Stomach (tissue), 8 donors: ENCODE measurements at regions not wholly inside any gene's neighbourhood (a gene's known extent, or its start where the extent isn't known, plus 50 kb on each side); places are given as distances from the start of the nearest gene placed in this dataset.

Experiments
- DNase-seq, 2 donors: peaks; one replicate each; pipeline versions ENCODE4 v3.0.0 to v3.0.0-alpha.2; 2013 to 2019
- H3K27ac ChIP-seq, 5 donors: fragments of 200-600 bp in 4 of 5; sonication (generic) in 4 of 5; one replicate each; pipeline ENCODE4 v1.5.1; 2013 to 2019; ENCODE audit warnings: mild to moderate bottlenecking in 1 of 5, moderate library complexity in 1 of 5
- H3K27me3 ChIP-seq, 3 donors: fragments of 200-600 bp; sonication (generic); one replicate each; pipeline ENCODE4 v1.5.1; 2017 to 2019; ENCODE audit warnings: mixed run types in 1 of 3
- H3K36me3 ChIP-seq, 4 donors: fragments of 200-600 bp; sonication (generic); 1 replicate in 3 of 4; 2 replicates in 1 of 4; pipeline ENCODE4 v1.5.1; 2016 to 2019
- H3K4me1 ChIP-seq, 4 donors: fragments of 200-600 bp; sonication (generic); one replicate each; pipeline ENCODE4 v1.5.1; 2016 to 2019
- H3K4me3 ChIP-seq, 4 donors: fragments of 200-600 bp; sonication (generic) in 3 of 4; one replicate each; pipeline ENCODE4 v1.5.1; 2016 to 2019; ENCODE audit warnings: mild to moderate bottlenecking in 1 of 4
- H3K9me3 ChIP-seq, 4 donors: fragments of 200-600 bp; sonication (generic); one replicate each; pipeline ENCODE4 v1.5.1; 2016 to 2019
- CTCF ChIP-seq, 7 experiments: fragments of 450-650 bp in 4 of 7; fragments of 200-600 bp in 3 of 7; sonication (generic) in 3 of 7; IDR thresholded peaks; one replicate each; pipeline ENCODE4 v1.5.1; 2016 to 2019; ENCODE audit warnings: antibody characterized with exemption in 7 of 7, control low read depth in 2 of 7, mild to moderate bottlenecking in 1 of 7
- EP300 ChIP-seq: sonication (generic); formaldehyde crosslinking; IDR thresholded peaks from one replicate; pipeline ENCODE4 v1.6.1; 2017; ENCODE audit warnings: antibody characterized with exemption
- POLR2A ChIP-seq, 4 donors: fragments of 450-650 bp; IDR thresholded peaks; one replicate each; pipeline ENCODE4 v1.6.1; 2016; ENCODE audit warnings: antibody characterized with exemption in 4 of 4, control low read depth in 2 of 4, mild to moderate bottlenecking in 1 of 4, moderate library complexity in 1 of 4
- POLR2AphosphoS5 ChIP-seq, 3 donors: sonication (generic); formaldehyde crosslinking; IDR thresholded peaks; one replicate each; pipeline ENCODE4 v1.6.1; 2016; ENCODE audit warnings: antibody characterized with exemption in 3 of 3
- WGBS, 5 donors: extraction: QIAGEN DNeasy Blood & Tissue Kit in 3 of 5; methylation state at CpG; one replicate each; pipeline versions ENCODE4 v1.1.5 to v1.1.7; 2013 to 2018; 5-methylcytosine and 5-hydroxymethylcytosine counted together
- intact Hi-C: fragments of 100-400 bp; cut with DNase I; formaldehyde crosslinking; loops from one replicate; pipeline ENCODE4 v1.15.1; 2023; ENCODE audit warnings: low total_unique reads
- donor health status: healthy with polysubstance abuse.
- donor health status: Bipolar disorder and iron deficiency.
- donor health status: healthy.

GRCh38 chr1:56206391-56206790 is 373.0 kb downstream of the PLPP3 start:
- no peak overlapping the region for H3K27ac ChIP-seq
- WGBS, 5 donors, result 64 to 91% (median 77%) methylated on average over 1 to 2 of the region's 2 CpGs
- peaks cover 3 to 18% (median 11%) of the 10 kb centered on the region in 4 donors for H3K9me3 ChIP-seq
- no peaks in the 10 kb centered on the region for H3K27me3 ChIP-seq
- TF ChIP-seq POLR2AphosphoS5 (IDR thresholded peaks at IDR 0.05), result no peak
- no peak for TF ChIP-seq CTCF (IDR thresholded peaks at IDR 0.05)
- TF ChIP-seq POLR2A (IDR thresholded peaks at IDR 0.05), result no peak
- no peak for DNase-seq
- no peaks in the 10 kb centered on the region for H3K36me3 ChIP-seq
- intact Hi-C loops, result no loop called here
- no peak overlapping the region for H3K4me3 ChIP-seq
- no peaks in the 10 kb centered on the region for H3K4me1 ChIP-seq

GRCh38 chr1:56204206-56204605 is 375.2 kb downstream of the PLPP3 start:
- WGBS, 5 donors, result 61 to 78% (median 70%) methylated on average over 1 of the region's 1 CpG
- Histone ChIP-seq H3K4me1 (no peaks in the 10 kb centered on the region), H3K4me3 (no peak overlapping the region), H3K27ac (no peak overlapping the region), H3K9me3 (peaks cover 3 to 18% (median 11%) of the 10 kb centered on the region in 4 donors), H3K27me3 (no peaks in the 10 kb centered on the region), H3K36me3 (no peaks in the 10 kb centered on the region)
- no peak for DNase-seq
- intact Hi-C loops, result no loop called here
- TF ChIP-seq POLR2A (IDR thresholded peaks at IDR 0.05) (no peak), POLR2AphosphoS5 (IDR thresholded peaks at IDR 0.05) (no peak), CTCF (IDR thresholded peaks at IDR 0.05) (no peak), EP300 (no peak)

- Histone ChIP-seq H3K9me3 (peaks cover 3 to 18% (median 11%) of the 10 kb centered on the region in 4 donors), H3K27me3 (no peaks in the 10 kb centered on the region), H3K36me3 (no peaks in the 10 kb centered on the region), H3K4me3 (no peak overlapping the region), H3K4me1 (no peaks in the 10 kb centered on the region), H3K27ac (no peak overlapping the region)
- intact Hi-C loops, result no loop called here
- WGBS, 5 donors, result 51 to 71% (median 58%) methylated on average over 5 of the region's 5 CpGs
- TF ChIP-seq POLR2AphosphoS5 (IDR thresholded peaks at IDR 0.05), result no peak
- peak in 1 of 2 donors; percentile 33 for DNase-seq
Measured at GRCh38 chr1:56202796-56203492, 376.4 kb downstream of the PLPP3 start.

- H3K27me3 ChIP-seq, result no peaks in the 10 kb centered on the region
- 77 to 90% (median 85%) methylated on average over 2 of the region's 2 CpGs for WGBS, 5 donors
- no peak for DNase-seq
- H3K27ac ChIP-seq, result no peak overlapping the region
- H3K9me3 ChIP-seq, result peaks cover 0 to 11% (median 4%) of the 10 kb centered on the region in 4 donors
- intact Hi-C loops, result no loop called here
- no peak overlapping the region for H3K4me3 ChIP-seq
- H3K36me3 ChIP-seq, result no peaks in the 10 kb centered on the region
- H3K4me1 ChIP-seq, result no peaks in the 10 kb centered on the region
- no peak for TF ChIP-seq POLR2A (IDR thresholded peaks at IDR 0.05)
Measured at GRCh38 chr1:56202186-56202585, 377.2 kb downstream of the PLPP3 start.

GRCh38 chr1:56200896-56201295 is 378.5 kb downstream of the PLPP3 start:
- 43 to 68% (median 63%) methylated on average over 2 of the region's 2 CpGs for WGBS, 5 donors
- no peak overlapping the region for H3K27ac ChIP-seq
- H3K4me3 ChIP-seq, result no peak overlapping the region
- intact Hi-C loops, result no loop called here
- no peak for TF ChIP-seq POLR2A (IDR thresholded peaks at IDR 0.05)
- H3K9me3 ChIP-seq, result no peaks in the 10 kb centered on the region
- H3K36me3 ChIP-seq, result no peaks in the 10 kb centered on the region
- H3K27me3 ChIP-seq, result no peaks in the 10 kb centered on the region
- peak in 1 of 2 donors; percentile 33 for DNase-seq
- no peaks in the 10 kb centered on the region for H3K4me1 ChIP-seq

GRCh38 chr1:56200442-56200841 is 378.9 kb downstream of the PLPP3 start:
- no peak for TF ChIP-seq POLR2AphosphoS5 (IDR thresholded peaks at IDR 0.05)
- no peak for TF ChIP-seq POLR2A (IDR thresholded peaks at IDR 0.05)
- no peak for TF ChIP-seq CTCF (IDR thresholded peaks at IDR 0.05)
- TF ChIP-seq EP300, result no peak
- WGBS, 5 donors, result 56 to 71% (median 61%) methylated on average over 4 of the region's 4 CpGs
- intact Hi-C loops, result no loop called here

More at GRCh38 chr1:56200442-56200841, 378.9 kb downstream of the PLPP3 start:
- Histone ChIP-seq H3K4me3 (no peak overlapping the region), H3K27me3 (no peaks in the 10 kb centered on the region), H3K27ac (no peak overlapping the region), H3K36me3 (no peaks in the 10 kb centered on the region), H3K9me3 (no peaks in the 10 kb centered on the region), H3K4me1 (no peaks in the 10 kb centered on the region)
- peak in 1 of 2 donors; percentile 23 for DNase-seq
